ENCODE measurements at regions not wholly inside any gene's neighbourhood (a gene's known extent, or its start where the extent isn't known, plus 50 kb on each side); places are given as distances from the start of the nearest gene placed in this dataset.

DNA sequence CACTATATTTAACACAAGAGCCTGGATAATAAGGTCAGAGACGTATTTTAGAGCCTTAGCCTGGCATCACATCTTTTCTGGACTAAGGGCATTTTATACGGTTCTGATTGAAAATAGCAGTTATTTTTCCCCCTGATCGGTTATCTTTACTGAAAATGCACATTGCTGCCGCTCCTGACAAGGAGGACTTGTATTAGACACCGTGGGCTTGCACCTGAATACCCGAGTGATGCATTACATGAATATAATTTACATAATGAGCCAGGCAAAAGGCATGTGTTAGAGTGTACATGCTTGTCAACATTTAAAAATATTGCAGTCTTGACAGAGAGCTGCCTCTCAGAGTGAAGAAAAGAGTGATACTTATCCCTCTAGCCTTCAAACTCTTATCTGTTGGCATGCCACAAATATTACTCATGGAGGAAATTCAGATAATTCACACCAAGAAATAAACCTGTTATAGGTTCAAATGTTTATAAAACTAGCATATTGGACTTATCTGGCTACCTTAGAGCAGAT, 470.5 kb upstream of the ETAA1 start:
- no peak for TF ChIP-seq BHLHE40 (IDR thresholded peaks at IDR 0.05; ENCODE audit: low read depth, low read length)
- no peak for TF ChIP-seq POLR2A (IDR thresholded peaks at IDR 0.05; ENCODE audit: low read depth, low read length)
- no peak for TF ChIP-seq CTCF (conservative IDR thresholded peaks at IDR 0.05; ENCODE audit: low read depth, low read length)
- no peak for TF ChIP-seq MXI1 (IDR thresholded peaks at IDR 0.05; ENCODE audit: borderline replicate concordance, low read depth, low read length)
- TF ChIP-seq ELK1 (IDR thresholded peaks at IDR 0.05; ENCODE audit: borderline replicate concordance, low read depth, low read length): no peak
- no peak for TF ChIP-seq FOS (IDR thresholded peaks at IDR 0.05; ENCODE audit: low read depth, low read length)
- no peak for TF ChIP-seq USF2 (IDR thresholded peaks at IDR 0.05; ENCODE audit: low read depth, low read length)
- TF ChIP-seq SMC3 (IDR thresholded peaks at IDR 0.05; ENCODE audit: low read depth, low read length): no peak
- no peak for TF ChIP-seq MAZ (IDR thresholded peaks at IDR 0.05; ENCODE audit: borderline replicate concordance, low read depth, low read length)
- TF ChIP-seq RFX5 (IDR thresholded peaks at IDR 0.05; ENCODE audit: low read depth, low read length): no peak
- TF ChIP-seq CHD1 (IDR thresholded peaks at IDR 0.05; ENCODE audit: low read depth, low read length): no peak
- TF ChIP-seq RCOR1 (IDR thresholded peaks at IDR 0.05; ENCODE audit: insufficient replicate concordance, low read length): no peak
- TF ChIP-seq MAFK (IDR thresholded peaks at IDR 0.05; ENCODE audit: low read depth, low read length): no peak

Data from IMR-90 (cell line).